H9 (cell line): ENCODE measurements at regions not wholly inside any gene's neighbourhood (a gene's known extent, or its start where the extent isn't known, plus 50 kb on each side); places are given as distances from the start of the nearest gene placed in this dataset.

ENCODE experiments used
- DNase-seq: peaks from one replicate; pipeline ENCODE4 v3.0.0-alpha.2; 2017
- H2AFZ ChIP-seq: one replicate; pipeline ENCODE4 v1.6.1; 2013; ENCODE audit warnings: mild to moderate bottlenecking, low read length, control low read depth, moderate library complexity
- H2AK5ac ChIP-seq: 2 replicates; pipeline ENCODE4 v1.6.1; 2013; ENCODE audit warnings: low read length, control low read depth, mixed read lengths; ENCODE audit not compliant: insufficient read length
- H2BK120ac ChIP-seq: one replicate; pipeline ENCODE4 v1.6.1; 2013; ENCODE audit warnings: low read depth, mild to moderate bottlenecking, low read length, control low read depth, inconsistent platforms; ENCODE audit not compliant: poor library complexity, severe bottlenecking
- H2BK12ac ChIP-seq: 2 replicates; pipeline ENCODE4 v1.6.1; 2013; ENCODE audit warnings: low read length, control low read depth, mixed read lengths, low read depth; ENCODE audit not compliant: insufficient read length
- H2BK15ac ChIP-seq: 2 replicates; pipeline ENCODE4 v1.6.1; 2013; ENCODE audit warnings: low read depth, low read length, control low read depth
- H2BK20ac ChIP-seq: one replicate; pipeline ENCODE4 v1.6.1; 2013; ENCODE audit warnings: low read depth, mild to moderate bottlenecking, low read length, control low read depth, inconsistent platforms; ENCODE audit not compliant: poor library complexity, severe bottlenecking
- H2BK5ac ChIP-seq: 2 replicates; pipeline ENCODE4 v1.6.1; 2013; ENCODE audit warnings: low read length, control low read depth, mixed read lengths; ENCODE audit not compliant: insufficient read length
- H3K14ac ChIP-seq: 2 replicates; pipeline ENCODE4 v1.6.1; 2013; ENCODE audit warnings: low read length, control low read depth; ENCODE audit not compliant: insufficient read depth
- H3K18ac ChIP-seq: 2 replicates; pipeline ENCODE4 v1.6.1; 2013; ENCODE audit warnings: low read depth, mild to moderate bottlenecking, mixed read lengths, low read length, control low read depth; ENCODE audit not compliant: insufficient read length
- H3K23ac ChIP-seq: 2 replicates; pipeline ENCODE4 v1.6.1; 2013; ENCODE audit warnings: low read length, control low read depth, mixed read lengths, low read depth; ENCODE audit not compliant: insufficient read length
- H3K23me2 ChIP-seq: 2 replicates; pipeline ENCODE4 v1.6.1; 2013; ENCODE audit warnings: low read depth, mild to moderate bottlenecking, mixed read lengths, low read length, control low read depth; ENCODE audit not compliant: insufficient read length, poor library complexity, severe bottlenecking
- H3K27ac ChIP-seq: 2 replicates; pipeline ENCODE4 v1.5.1; 2013; ENCODE audit warnings: low read length, control low read depth, mixed read lengths, low read depth; ENCODE audit not compliant: insufficient read length
- H3K27me3 ChIP-seq: 2 replicates; pipeline ENCODE4 v1.6.1; 2013; ENCODE audit warnings: low read length, control low read depth, inconsistent platforms; ENCODE audit not compliant: insufficient read depth
- H3K4ac ChIP-seq: 2 replicates; pipeline ENCODE4 v1.6.1; 2013; ENCODE audit warnings: low read depth, mild to moderate bottlenecking, control low read depth, inconsistent platforms, low read length, moderate library complexity
- H3K4me1 ChIP-seq: 2 replicates; pipeline ENCODE4 v1.6.1; 2013; ENCODE audit warnings: low read length, control low read depth, inconsistent platforms; ENCODE audit not compliant: insufficient read depth
- H3K4me2 ChIP-seq: 2 replicates; pipeline ENCODE4 v1.6.1; 2013; ENCODE audit warnings: low read length, control low read depth, mixed read lengths; ENCODE audit not compliant: insufficient read length, insufficient read depth
- H3K56ac ChIP-seq: 2 replicates; pipeline ENCODE4 v1.6.1; 2013; ENCODE audit warnings: low read depth, mild to moderate bottlenecking, mixed read lengths, low read length, control low read depth; ENCODE audit not compliant: insufficient read length
- H3K79me1 ChIP-seq: 2 replicates; pipeline ENCODE4 v1.6.1; 2013; ENCODE audit warnings: low read depth, mild to moderate bottlenecking, moderate library complexity, low read length, control low read depth, inconsistent platforms; ENCODE audit not compliant: insufficient read depth, poor library complexity, severe bottlenecking
- H3K79me2 ChIP-seq: 2 replicates; pipeline ENCODE4 v1.6.1; 2013; ENCODE audit warnings: low read length, control low read depth, inconsistent platforms; ENCODE audit not compliant: insufficient read depth
- H3K9ac ChIP-seq: 2 replicates; pipeline ENCODE4 v1.6.1; 2013; ENCODE audit warnings: low read length, control low read depth, mixed read lengths; ENCODE audit not compliant: insufficient read length; ENCODE audit errors: extremely low read depth
- H3K9me3 ChIP-seq: one replicate; pipeline ENCODE4 v1.6.1; 2013; ENCODE audit warnings: low read depth, low read length, inconsistent platforms; ENCODE audit not compliant: control insufficient read depth
- H3T11ph ChIP-seq: one replicate; pipeline ENCODE4 v1.6.1; 2013; ENCODE audit warnings: mild to moderate bottlenecking, low read length, control low read depth, inconsistent platforms
- H4K20me1 ChIP-seq: one replicate; pipeline ENCODE4 v1.6.1; 2013; ENCODE audit not compliant: control insufficient read depth, insufficient read length, insufficient read depth
- H4K5ac ChIP-seq: 2 replicates; pipeline ENCODE4 v1.6.1; 2013; ENCODE audit warnings: low read depth, mild to moderate bottlenecking, mixed read lengths, low read length, control low read depth; ENCODE audit not compliant: insufficient read length
- H4K8ac ChIP-seq: replicated peaks from 2 replicates; pipeline ENCODE4 v1.6.1; 2013; ENCODE audit warnings: low read length, control low read depth, mixed read lengths, low read depth; ENCODE audit not compliant: insufficient read length
- H4K91ac ChIP-seq: 2 replicates; pipeline ENCODE4 v1.6.1; 2013; ENCODE audit warnings: low read depth, mild to moderate bottlenecking, moderate library complexity, mixed read lengths, low read length, control low read depth; ENCODE audit not compliant: insufficient read length
- H3K27ac Mint-ChIP-seq, 3 experiments: 2 replicates in 2 of 3; 3 replicates in 1 of 3; pipeline ENCODE4 v1.8.0; 2020 to 2021; ENCODE audit warnings: mixed read lengths in 3 of 3, mild to moderate bottlenecking in 1 of 3, moderate library complexity in 1 of 3
- H3K27me3 Mint-ChIP-seq: 2 replicates; pipeline ENCODE4 v1.8.0; 2021; ENCODE audit warnings: low read depth, mild to moderate bottlenecking, moderate library complexity, mixed read lengths
- H3K36me3 Mint-ChIP-seq, 3 experiments: 2 replicates in 2 of 3; 3 replicates in 1 of 3; pipeline ENCODE4 v1.8.0; 2020 to 2021; ENCODE audit warnings: low read depth in 3 of 3, mixed read lengths in 3 of 3; ENCODE audit not compliant: insufficient read depth in 1 of 3
- H3K4me1 Mint-ChIP-seq, 2 experiments: 2 replicates each; pipeline ENCODE4 v1.8.0; 2020; ENCODE audit warnings: mixed read lengths in 2 of 2
- H3K4me3 Mint-ChIP-seq, 2 experiments: 2 replicates in 1 of 2; 3 replicates in 1 of 2; pipeline ENCODE4 v1.8.0; 2020 to 2021; ENCODE audit warnings: mild to moderate bottlenecking in 2 of 2, mixed read lengths in 2 of 2, moderate library complexity in 1 of 2
- H3K9me3 Mint-ChIP-seq, 2 experiments: 2 replicates in 1 of 2; 3 replicates in 1 of 2; pipeline ENCODE4 v1.8.0; 2020; ENCODE audit warnings: mild to moderate bottlenecking in 2 of 2, mixed read lengths in 2 of 2, moderate library complexity in 1 of 2
- WGBS: extraction: QIAGEN DNeasy Blood & Tissue Kit; methylation state at CpG from one replicate; pipeline ENCODE4 v1.1.7; 2013; ENCODE audit warnings: missing lambda C conversion rate, low lambda C conversion rate, mixed read lengths; ENCODE audit not compliant: insufficient read length; ENCODE audit errors: extremely low coverage; 5-methylcytosine and 5-hydroxymethylcytosine counted together
- TF ChIP-seq, protein P1 (sequence below): fragments of 200-600 bp; sonication (generic); conservative IDR thresholded peaks from 3 replicates; pipeline ENCODE4 v1.8.0; 2021; ENCODE audit warnings: antibody characterized with exemption, mild to moderate bottlenecking

DNA sequence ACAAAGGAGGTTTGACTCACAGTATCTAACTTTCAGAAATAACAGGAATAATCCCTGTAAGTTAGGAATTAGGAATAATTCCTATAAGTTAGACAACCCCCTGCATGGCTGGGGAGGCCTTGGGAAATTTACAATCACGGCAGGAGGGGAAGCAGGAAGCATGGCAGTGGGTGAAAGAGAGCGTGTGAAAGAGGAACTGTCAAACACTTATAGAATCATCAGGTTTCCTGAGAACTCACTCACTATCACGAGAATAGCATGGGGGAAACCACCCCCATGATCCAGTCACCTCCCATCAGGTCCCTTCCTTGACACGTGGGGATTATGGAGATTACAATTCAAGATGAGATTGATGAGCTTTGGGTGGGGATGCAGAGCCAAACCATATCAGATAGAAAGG is 385.5 kb downstream of the IL20RB start:
- H3K18ac ChIP-seq: no peak overlapping the region
- no peak overlapping the region for H3K56ac ChIP-seq
- peaks cover 0 to 5% of the 10 kb centered on the region in 2 experiments; a peak in 1 of 4 replicates for H3K4me1 Mint-ChIP-seq
- no peak overlapping the region for H3K27ac ChIP-seq
- H2BK12ac ChIP-seq: no peak overlapping the region
- no peak overlapping the region for H3K4me2 ChIP-seq
- no peak overlapping the region for H3K23ac ChIP-seq
- H2BK20ac ChIP-seq: no peak overlapping the region
- H3K36me3 Mint-ChIP-seq: peaks cover 3 to 22% (median 14%) of the 10 kb centered on the region in 3 experiments; a peak in 5 of 7 replicates
- H3T11ph ChIP-seq: no peak overlapping the region
- no peak overlapping the region for H2BK120ac ChIP-seq
- H4K8ac ChIP-seq: no peak overlapping the region
- no peaks in the 10 kb centered on the region for H4K20me1 ChIP-seq
- no CpG with 5 or more reads among the region's 4 CpGs for WGBS
- H3K27ac Mint-ChIP-seq: no peak overlapping the region
- no peak overlapping the region for H3K9ac ChIP-seq
- H3K79me2 ChIP-seq: no peaks in the 10 kb centered on the region
- H3K9me3 Mint-ChIP-seq: peaks cover 22 to 23% of the 10 kb centered on the region in 2 experiments
- no peak overlapping the region for H3K4me3 Mint-ChIP-seq
- H3K27me3 ChIP-seq: no peaks in the 10 kb centered on the region
- no peaks in the 10 kb centered on the region for H3K23me2 ChIP-seq
- H3K4ac ChIP-seq: no peak overlapping the region
- H2BK15ac ChIP-seq: no peak overlapping the region
- H2AFZ ChIP-seq: no peak overlapping the region
- H2AK5ac ChIP-seq: no peak overlapping the region
- H3K79me1 ChIP-seq: no peaks in the 10 kb centered on the region
- no peak for DNase-seq
- H3K27me3 Mint-ChIP-seq: no peaks in the 10 kb centered on the region; the same call in 1 of the 2 replicates
- no peak overlapping the region for H2BK5ac ChIP-seq
- TF ChIP-seq, protein P1, sequence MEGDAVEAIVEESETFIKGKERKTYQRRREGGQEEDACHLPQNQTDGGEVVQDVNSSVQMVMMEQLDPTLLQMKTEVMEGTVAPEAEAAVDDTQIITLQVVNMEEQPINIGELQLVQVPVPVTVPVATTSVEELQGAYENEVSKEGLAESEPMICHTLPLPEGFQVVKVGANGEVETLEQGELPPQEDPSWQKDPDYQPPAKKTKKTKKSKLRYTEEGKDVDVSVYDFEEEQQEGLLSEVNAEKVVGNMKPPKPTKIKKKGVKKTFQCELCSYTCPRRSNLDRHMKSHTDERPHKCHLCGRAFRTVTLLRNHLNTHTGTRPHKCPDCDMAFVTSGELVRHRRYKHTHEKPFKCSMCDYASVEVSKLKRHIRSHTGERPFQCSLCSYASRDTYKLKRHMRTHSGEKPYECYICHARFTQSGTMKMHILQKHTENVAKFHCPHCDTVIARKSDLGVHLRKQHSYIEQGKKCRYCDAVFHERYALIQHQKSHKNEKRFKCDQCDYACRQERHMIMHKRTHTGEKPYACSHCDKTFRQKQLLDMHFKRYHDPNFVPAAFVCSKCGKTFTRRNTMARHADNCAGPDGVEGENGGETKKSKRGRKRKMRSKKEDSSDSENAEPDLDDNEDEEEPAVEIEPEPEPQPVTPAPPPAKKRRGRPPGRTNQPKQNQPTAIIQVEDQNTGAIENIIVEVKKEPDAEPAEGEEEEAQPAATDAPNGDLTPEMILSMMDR: no peak
- no peaks in the 10 kb centered on the region for H3K4me1 ChIP-seq
- H4K5ac ChIP-seq: no peak overlapping the region
- H3K9me3 ChIP-seq: peaks cover 15% of the 10 kb centered on the region
- no peak overlapping the region for H4K91ac ChIP-seq
- no peak overlapping the region for H3K14ac ChIP-seq
